GM18909 (cell line): ENCODE measurements at regions not wholly inside any gene's neighbourhood (a gene's known extent, or its start where the extent isn't known, plus 50 kb on each side); places are given as distances from the start of the nearest gene placed in this dataset.
"Not testable (repeated sequence)": the region's sequence is repeated elsewhere in the genome, so short reads cannot be mapped to it uniquely, and the experiment has no call there.

Source experiments
- ATAC-seq: cut with Tn5 transposase; IDR thresholded peaks from one replicate; pipeline ENCODE4 v1.9.1; 2021; ENCODE audit warnings: mild to moderate bottlenecking; ENCODE audit not compliant: unreplicated experiment, poor library complexity

GRCh38 chr12:32010631-32011336 lies 51.6 kb downstream of the RESF1 start:
- no peak for ATAC-seq

GRCh38 chr12:32012249-32012785 lies 53.1 kb downstream of the RESF1 start:
- ATAC-seq, result no peak

- ATAC-seq, result no peak
These were observed 55.8 kb downstream of the RESF1 start for GRCh38 chr12:32015036-32015435.

- no peak for ATAC-seq
These were observed 57.7 kb downstream of the RESF1 start for GRCh38 chr12:32016680-32017482.

- no peak for ATAC-seq
These were observed 62.1 kb downstream of the RESF1 start for GRCh38 chr12:32021346-32021773.

- not testable (repeated sequence) for ATAC-seq
These were observed 63.2 kb downstream of the RESF1 start for GRCh38 chr12:32022387-32022786.

GRCh38 chr12:32023861-32024260 lies 64.6 kb downstream of the RESF1 start:
- ATAC-seq, result not testable (repeated sequence)

GRCh38 chr12:32024884-32025592 lies 65.8 kb downstream of the RESF1 start:
- ATAC-seq, result no peak

- ATAC-seq, result peak; percentile 65
These were observed 66.7 kb downstream of the RESF1 start for GRCh38 chr12:32025906-32026305.

GRCh38 chr12:32027684-32028365 lies 68.6 kb downstream of the RESF1 start:
- no peak for ATAC-seq

GRCh38 chr12:32030151-32030550 lies 70.9 kb downstream of the RESF1 start:
- no peak for ATAC-seq

- ATAC-seq, result no peak
These were observed 71.5 kb downstream of the RESF1 start for GRCh38 chr12:32030676-32031075.

- ATAC-seq, result no peak
These were observed 71.9 kb downstream of the RESF1 start for GRCh38 chr12:32031109-32031508.

- ATAC-seq, result no peak
These were observed 73.1 kb downstream of the RESF1 start for GRCh38 chr12:32032205-32032810.

- no peak for ATAC-seq
These were observed 73.2 kb upstream of the BICD1 start for GRCh38 chr12:32033406-32033805.

GRCh38 chr12:32034045-32034444 lies 72.6 kb upstream of the BICD1 start:
- ATAC-seq, result no peak

- no peak for ATAC-seq
These were observed 70.0 kb upstream of the BICD1 start for GRCh38 chr12:32036477-32037263.

- ATAC-seq, result no peak
These were observed 67.3 kb upstream of the BICD1 start for GRCh38 chr12:32039347-32039746.
